HG02798 (cell line): ENCODE measurements at regions not wholly inside any gene's neighbourhood (a gene's known extent, or its start where the extent isn't known, plus 50 kb on each side); places are given as distances from the start of the nearest gene placed in this dataset.

Source experiments
- ATAC-seq: cut with Tn5 transposase; IDR thresholded peaks from one replicate; pipeline ENCODE4 v1.9.1; 2021; ENCODE audit warnings: mild to moderate bottlenecking; ENCODE audit not compliant: unreplicated experiment, poor library complexity

DNA sequence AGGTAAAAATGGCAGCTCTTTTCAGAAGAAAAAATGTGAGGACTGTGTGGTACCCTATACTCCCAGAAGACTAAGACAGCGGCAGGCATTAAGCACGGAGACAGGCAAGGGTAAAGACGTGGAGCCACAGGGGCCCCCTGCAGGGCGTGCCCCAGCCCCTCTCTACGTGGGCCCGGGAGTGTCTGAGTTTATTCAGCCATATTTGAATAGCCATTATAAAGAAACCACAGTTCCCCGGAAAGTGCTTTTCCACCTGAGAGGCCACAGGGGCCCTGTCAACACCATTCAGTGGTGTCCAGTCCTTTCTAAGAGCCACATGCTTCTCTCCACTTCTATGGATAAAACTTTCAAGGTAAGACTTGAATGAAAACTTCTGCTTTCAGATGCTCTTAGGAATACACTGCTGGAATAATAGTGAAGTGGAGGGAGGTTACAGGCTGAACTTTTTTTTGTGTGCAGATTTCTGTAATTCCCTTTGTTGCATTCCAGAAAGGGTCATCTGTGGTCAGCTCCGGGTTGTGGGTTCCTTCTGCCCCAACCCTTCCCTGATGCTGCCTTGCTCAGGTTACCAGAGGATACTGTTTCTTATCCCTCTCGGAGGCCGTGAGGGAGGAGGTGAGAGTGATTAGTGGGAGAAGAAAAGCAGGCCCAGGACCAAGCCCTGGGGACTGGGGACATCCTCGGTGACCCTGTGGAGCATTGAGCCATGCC lies 58.4 kb downstream of the SLC25A47 start:
- ATAC-seq, result no peak

DNA sequence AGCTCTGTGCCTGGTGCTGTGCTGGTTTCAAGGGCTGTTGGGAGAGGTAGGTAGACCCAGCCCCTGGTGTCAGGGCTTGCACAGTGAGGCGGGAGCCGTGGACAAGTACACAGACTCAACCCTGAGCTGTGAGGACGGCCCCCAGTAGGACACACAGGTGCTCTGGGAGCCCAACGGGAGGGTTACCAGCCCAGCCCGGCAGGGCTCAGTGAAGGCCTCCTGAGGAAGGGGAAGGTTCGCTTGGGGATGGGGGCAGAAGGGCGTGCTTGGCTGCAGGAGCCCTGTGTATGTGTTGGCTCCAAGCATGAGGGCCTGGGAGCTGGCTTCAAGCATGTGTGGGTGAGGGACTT lies 58.9 kb downstream of the SLC25A47 start:
- no peak for ATAC-seq

DNA sequence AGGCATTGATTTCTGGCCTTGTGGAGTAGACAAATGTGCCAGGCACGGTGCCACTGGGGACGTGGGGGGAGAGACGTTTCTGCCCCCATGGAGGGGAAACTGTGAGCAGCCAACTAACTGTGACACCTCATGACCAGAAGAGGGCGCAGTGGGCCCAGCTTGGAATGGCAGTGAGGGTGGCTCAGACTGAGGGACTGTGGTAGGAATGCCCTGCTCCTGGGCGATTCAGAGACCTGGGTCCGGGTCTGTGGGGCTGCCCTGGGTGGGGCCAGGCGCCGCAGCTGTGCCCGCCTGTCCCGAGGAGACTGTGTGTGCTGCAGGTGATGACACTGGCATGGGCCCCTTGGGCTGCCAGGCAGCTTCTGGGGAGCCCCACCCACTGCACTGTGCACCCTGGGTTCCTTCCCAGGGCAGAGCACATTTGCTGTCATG lies 60.6 kb downstream of the SLC25A47 start:
- ATAC-seq, result peak; percentile 50

DNA sequence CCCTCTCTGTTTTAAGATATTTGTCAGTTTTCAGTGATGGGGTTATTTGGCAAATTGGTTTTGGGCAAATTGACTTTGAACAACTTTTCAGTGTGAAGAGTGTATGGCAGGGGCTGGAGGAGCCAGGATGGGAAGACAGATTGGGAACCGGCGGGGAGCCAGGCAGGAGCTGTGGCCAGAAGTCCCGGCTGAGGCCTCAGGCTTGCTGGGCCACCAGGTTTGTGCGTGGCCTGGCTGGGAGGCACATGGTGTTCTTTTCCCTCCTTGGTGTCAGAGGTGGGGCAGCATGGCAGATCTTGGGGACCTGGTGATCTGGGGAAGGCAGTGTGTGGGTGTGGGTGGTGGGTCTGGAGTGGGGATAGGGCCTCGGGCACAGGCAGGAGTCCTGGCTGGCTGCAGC lies 61.1 kb downstream of the SLC25A47 start:
- ATAC-seq, result no peak

DNA sequence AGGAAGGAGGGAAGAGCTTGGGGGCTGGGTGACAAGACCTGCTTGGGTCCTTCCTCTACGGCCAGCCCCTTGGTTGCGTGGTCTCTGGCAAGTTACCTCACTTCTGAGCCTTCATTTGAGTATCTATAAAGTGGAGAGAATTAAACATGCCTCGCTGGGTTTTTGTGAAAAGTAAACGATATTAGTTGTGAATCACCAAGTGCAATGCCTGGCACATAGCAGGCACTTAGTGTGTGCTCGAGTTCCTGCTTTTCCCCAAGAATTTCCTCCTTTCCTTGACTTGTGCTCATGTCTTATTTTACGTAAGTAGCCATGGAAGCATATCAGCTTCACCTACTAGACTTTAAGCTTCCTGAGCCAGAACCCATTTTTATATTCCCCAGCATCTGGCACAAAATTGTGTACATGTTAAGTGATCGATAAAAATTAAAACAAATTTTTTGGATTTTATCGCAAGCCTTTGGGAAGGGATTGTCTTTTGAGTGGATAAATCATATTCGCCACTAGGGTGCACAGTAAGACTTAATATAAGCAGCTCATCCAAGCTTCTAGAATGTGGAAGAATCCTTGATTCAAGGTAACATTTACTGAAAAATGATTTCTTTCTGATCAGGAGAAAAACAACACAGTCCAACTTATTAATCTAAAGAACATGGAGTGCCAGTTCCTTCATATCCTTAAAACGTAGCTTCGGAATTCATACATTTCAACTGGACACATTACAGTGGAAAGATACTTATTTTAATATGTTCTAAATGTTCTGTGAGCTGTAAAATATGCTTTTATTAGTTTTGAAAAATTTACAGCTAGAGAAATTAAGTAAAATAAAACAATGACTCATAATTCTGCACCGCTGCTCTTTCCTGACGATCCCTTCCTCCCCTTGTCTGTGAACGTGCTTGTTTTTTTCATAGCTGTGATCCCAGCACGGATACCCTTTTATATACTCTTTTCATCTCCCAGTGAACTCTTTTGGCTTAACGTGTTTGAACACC lies 62.0 kb downstream of the SLC25A47 start:
- ATAC-seq, result no peak

DNA sequence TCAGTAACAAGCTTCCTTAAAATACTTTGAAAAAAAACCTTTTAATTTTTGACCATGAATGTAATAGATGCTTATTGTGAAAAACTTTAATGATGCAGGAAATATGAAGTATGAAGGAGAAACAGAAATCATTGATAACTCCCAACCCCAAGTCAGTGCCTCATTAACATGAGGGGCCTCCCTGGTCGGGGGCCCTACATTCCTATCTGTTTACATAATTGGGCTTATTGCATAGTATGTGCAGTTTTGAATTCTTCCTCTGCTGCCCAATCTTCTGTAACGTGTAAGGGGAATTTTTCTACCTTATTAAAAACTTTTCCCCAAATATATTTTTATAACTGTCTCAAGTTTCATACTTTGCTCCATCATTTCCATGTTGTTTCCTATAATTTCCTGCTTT lies 63.0 kb downstream of the SLC25A47 start:
- no peak for ATAC-seq

DNA sequence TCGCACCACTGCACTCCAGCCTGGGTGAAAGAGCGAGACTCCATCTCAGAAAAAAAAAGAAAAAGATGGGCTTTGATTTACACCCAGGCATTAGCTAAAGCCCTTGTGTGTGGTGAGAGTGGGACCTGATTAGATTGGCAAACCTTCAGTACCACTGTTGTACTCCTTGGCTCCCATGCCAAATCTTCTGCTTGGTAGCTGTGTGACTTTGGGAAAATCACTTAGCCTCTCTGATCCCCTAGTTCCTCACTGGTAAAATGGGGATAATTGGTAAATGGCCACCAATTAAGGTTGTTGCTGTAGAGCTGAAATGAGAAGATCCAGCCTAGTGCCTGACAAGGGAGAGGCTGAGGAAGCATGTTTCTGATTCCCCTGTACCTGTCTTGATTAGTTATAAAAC lies 63.7 kb downstream of the SLC25A47 start:
- ATAC-seq, result no peak

DNA sequence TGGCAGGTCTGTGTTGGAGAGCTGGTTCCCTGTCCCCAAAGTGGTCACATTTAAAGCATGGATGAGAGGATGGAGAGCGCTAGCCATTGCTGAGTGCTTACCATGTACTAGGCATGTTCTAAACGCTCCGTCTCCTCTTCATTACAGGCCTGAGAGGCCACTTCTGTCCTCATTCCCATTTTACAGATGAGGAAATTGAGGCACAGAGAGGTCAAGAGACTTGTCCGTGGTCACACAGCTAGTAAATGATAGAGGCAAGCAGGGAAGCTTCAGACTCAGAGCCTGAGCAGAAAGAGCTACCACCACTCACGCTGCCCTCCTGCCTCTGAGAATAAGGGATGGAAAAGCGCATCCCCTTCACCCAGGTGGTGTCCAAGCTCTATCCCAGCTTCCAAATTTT lies 64.3 kb downstream of the SLC25A47 start:
- no peak for ATAC-seq

DNA sequence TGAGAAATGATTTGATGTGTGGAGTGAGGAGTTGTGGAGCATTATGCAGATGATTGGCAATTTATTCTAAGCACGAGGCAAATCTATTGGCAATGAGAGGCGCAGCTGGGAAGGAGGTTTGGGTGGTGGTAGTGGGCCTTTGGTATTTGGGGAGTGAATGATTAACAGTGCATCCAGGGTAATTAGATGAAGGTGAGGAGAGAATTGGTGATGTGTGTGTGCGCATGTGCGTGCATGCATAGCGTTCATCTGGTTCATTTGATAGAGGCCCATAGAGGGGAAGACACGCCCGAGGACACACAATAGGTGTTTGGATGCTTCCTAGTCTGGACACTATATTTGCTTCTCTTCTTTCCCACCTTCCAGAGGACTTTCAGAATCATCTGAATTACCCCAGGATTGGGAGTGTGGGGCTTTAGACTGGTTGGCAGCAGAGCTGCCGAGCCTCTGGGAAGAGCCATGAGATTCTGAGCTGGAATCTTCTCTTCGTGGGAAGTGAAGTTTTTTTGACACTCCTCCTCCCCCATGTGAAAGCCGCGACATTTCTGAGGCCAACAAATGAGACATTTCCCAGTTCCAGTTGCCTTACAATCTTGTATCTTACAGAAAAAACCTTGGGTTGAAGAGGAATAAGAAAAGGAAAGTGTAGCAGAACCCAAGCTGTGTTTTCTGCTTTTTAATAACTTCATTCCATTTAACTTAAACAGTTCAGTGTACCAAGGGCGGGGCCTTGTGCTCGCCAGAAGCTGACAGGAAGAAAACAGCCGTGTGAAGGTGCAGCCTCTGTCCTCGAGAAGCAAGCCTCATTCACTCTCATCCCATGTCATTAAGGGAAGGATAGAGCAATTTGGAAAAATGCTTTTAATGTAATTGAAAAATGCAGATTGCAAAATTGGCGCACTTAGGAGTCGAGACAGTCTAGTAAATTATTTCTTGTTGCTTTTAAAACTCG lies 65.2 kb downstream of the SLC25A47 start:
- ATAC-seq, result no peak

DNA sequence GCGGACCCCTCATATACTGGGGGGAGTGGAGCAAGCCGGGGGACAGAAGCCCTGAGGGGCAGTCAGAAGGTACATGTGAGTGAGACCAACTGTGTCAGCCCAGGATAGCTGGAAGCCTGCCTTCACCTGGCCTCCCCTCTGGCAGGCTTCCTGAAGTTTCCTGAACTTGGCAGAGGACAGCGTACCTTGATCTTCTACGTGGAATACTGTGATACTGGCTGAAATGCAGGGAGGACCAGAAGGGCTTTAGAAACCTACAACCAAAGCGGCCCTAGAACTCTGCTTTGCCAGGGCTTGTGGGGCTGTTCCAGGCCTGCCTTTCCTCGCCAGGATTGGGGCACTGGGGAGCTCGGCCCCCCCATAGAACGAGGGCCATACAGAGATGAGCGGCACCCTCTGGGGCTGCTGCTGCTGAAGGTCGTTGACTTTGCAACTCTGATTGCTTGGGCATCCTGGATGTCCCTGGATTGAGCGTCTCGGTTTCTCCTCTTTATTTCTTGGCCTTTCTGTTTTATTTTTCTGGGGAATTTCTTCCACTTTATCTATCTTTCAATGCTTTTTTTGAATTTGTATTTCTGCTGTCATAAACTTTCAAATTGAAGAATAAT lies 66.5 kb downstream of the SLC25A47 start:
- ATAC-seq, result no peak

DNA sequence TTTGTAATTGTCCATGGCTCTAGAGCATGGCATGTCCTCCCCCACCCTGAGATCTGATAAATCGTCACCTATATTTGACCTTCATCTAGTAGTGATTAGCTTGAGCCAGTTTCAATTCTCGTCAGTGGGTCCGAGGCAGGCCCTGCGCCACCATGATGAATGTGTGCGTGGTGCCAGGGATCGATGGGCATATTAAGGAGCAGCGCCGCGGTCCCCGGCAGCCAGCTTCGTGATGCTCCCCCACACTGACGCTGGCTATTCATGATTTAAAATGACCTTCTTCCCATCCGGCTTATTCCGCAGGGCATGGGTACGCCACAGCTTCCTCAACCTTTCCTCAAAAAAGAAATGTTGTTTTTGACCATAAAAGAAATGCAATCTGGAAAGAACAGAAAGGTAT lies 68.0 kb downstream of the SLC25A47 start:
- ATAC-seq, result no peak

DNA sequence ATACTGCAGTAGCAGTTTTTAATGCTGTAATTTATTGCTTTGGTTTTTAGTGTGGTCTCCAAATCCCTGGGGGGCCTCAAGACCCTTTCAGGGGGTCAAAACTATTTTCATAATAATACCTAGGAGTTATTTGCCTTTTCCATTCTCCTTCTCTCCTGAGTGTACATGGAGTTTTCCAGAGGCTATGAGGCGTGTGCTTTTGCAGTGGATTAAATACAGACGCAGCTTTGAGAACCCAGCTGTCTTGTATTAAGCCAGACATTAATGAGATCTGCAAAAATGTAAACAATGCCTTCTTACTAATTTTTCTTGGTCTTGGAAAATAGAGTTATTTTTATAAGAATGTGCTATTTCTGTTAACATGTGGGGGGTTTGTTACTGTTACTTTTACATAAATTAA lies 68.6 kb downstream of the SLC25A47 start:
- ATAC-seq, result no peak

DNA sequence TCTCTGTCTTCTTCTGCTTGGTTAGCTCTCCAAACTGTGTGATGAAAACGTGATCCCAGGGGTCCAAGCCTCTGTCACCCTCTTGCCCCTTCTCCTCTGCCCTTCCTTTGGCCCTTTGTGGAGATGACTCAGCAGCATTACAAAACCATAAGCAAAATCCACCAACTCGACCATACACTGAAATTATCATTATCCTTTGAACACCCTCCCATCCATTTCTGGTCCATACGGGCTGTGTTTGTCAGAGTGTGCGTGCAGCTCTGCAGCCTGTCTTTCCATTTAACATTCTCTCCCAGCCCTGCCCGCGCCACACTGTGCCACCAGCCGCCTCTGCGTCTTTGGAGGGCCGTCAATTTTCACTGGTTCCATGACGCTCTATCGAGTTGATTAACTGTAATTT lies 69.2 kb downstream of the SLC25A47 start:
- ATAC-seq, result no peak

DNA sequence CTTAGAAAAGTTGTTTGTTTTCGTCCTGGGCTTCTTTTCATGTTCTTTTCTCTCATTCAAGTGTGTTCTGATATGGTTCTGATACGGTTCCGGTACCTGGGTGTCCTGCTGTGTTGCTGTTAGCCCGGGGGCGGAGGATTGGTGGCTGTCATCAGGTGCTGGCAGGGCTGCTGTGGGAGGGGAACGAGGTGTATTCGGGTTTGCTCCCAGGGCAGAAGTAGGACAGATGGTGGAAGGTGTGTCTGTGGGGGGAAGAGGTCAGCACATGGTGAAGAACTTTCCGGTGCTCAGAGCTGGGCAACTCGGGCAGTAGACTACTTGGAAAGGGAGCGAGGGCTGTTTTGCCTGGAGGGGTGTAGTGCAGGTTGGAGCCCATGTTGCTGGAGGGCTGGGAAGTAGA lies 70.2 kb downstream of the SLC25A47 start:
- no peak for ATAC-seq

DNA sequence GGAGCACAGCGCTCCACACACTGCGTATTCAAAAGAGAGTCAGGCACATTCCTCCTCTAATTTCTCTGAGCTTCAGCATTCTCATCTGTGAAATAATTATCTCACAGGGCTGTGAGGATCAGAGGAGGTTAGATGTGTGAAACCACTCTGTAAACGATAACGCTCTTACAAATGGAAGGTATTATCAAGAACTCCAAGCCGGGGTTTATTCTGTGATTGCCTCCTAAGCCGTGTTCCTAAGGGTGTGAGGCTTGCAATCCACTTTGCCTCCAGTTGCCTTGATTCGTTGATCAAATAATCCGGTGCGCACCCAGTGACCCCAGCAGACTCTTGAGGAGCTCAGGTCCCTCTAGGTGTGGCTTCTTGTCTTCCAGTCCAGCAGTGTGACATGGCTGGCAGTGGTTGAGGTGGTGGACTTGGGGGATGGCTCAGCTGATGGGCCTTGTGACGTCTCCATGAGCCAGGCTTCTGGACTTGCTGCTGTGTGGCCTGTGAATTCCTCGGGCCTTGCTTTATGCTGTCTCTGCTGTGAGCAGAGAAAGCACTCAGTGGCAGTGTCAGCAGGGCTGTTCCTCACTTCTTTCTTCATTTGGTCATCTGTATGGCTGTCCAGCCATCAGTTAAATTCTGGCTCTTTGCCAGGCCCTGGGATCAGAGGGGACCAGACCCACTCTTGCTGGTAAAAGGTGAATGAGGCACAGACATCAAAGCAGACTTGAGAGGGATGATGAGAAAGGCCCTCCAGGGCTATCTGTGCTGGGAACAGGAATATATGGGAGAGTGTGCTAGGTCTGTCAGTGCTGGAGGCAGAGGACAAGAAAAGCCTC lies 71.0 kb downstream of the SLC25A47 start:
- no peak for ATAC-seq

DNA sequence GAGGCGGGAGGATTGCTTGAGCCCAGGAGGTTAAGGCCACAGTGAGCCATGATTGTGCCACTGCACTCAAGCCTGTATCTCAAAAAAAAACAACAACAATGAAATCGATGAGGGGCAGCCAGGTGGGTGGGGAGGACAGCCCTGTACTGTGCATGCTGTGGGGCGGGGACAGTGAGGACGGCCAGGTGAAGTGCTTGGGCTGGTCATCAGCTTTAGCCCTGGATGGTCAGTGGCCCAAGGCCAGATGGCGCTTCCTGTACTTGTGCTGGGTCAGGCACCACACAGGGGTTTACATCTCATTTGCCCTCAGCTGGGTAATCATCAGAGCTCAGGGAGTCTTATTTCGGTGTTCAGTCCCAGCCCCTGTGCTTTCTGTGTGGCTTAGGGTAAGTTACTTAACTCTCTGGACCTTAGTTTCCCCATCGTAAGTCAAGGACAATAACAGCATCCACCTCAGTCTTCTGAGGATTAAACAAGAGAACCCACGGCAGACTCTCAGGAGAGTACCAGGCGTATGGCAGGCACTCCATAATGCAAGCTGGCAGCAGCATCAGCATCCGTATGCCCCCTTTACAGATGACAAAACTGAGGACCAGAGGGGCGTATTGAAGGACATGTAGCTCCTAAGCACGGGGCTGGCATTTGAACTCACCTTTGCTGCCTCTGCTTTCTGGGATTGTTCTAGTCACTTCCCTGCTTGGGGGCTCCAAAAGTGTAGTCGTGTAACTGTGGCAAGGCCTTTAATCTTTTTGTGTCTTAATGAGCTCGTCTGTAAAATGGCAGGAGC lies 71.9 kb downstream of the SLC25A47 start:
- ATAC-seq, result no peak

DNA sequence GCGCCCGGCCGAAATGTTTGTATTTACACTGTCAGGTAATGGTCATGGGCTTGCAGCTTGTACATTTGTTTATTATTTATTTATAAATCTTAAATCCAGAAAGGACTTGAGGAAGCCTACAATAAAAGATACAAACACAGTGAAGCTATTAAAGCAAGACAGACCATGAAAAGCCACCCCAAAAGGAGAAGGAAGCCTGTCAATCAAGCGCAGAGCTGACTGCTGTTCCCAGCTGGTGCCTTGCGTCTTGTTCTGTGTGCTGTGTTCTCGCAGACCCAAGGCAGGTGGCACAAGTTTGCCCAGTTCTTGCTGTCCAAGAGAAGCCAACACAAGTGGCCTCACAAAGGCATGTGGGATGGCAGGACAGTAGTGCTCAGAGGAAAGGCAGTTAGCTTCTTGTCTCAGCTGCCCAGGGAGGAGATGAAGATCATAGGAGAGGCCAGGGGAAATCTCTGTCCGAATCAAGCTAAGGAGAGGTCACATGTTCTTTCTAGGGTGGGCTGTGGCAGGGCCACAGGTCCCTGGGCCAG lies 73.2 kb downstream of the SLC25A47 start:
- ATAC-seq, result no peak

DNA sequence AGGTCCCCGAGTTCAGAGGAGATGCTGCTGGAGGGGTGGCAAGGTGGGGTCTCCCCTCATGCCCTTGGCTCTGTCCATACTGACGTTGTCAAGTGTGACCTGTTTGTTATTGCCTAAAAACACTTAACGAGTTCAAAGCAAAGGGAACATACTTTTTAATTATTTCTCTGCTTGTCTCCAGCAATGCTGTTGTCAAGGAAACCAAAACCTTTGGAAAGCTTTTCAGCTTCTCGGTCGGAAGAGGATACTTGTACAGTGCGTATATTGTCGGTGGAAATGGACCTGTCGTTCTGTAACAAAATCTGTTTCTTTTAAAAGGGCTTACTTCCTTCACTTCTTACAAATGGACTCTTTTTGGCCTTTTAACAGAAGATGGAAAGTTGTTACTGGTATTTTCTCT lies 73.9 kb downstream of the SLC25A47 start:
- no peak for ATAC-seq
